HG02970 (cell line): ENCODE measurements at regions not wholly inside any gene's neighbourhood (a gene's known extent, or its start where the extent isn't known, plus 50 kb on each side); places are given as distances from the start of the nearest gene placed in this dataset.

ENCODE experiments used
- ATAC-seq: cut with Tn5 transposase; IDR thresholded peaks from one replicate; pipeline ENCODE4 v1.9.1; 2021; ENCODE audit warnings: mild to moderate bottlenecking, moderate library complexity, moderate number of reproducible peaks; ENCODE audit not compliant: unreplicated experiment, low FRiP score

- ATAC-seq = no peak
Observed at GRCh38 chr20:24773168-24773567, 175.9 kb upstream of the CST7 start.

DNA sequence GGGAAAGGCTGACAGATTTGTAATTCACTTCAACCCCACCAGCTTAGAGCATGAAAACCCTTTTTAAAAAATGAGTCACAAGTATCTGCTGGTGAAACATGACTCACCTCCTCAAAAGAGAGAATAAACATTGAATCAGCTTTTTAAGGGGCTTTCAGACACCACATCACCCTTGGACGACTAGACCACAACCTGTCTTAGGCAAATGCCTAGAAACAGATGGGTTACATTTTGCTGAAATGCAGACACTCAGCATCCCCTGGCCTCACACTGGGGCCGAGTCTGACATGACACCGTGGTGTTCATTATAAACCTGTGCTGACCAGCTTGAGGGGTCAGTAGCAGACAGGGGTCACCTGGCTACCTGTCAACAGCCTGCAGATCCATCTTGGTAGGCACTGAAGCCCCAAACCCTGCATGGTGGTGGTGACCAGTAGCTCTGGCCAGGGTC, 175.3 kb upstream of the CST7 start:
- no peak for ATAC-seq

- no peak for ATAC-seq
Observed at GRCh38 chr20:24775966-24776365, 173.1 kb upstream of the CST7 start.

DNA sequence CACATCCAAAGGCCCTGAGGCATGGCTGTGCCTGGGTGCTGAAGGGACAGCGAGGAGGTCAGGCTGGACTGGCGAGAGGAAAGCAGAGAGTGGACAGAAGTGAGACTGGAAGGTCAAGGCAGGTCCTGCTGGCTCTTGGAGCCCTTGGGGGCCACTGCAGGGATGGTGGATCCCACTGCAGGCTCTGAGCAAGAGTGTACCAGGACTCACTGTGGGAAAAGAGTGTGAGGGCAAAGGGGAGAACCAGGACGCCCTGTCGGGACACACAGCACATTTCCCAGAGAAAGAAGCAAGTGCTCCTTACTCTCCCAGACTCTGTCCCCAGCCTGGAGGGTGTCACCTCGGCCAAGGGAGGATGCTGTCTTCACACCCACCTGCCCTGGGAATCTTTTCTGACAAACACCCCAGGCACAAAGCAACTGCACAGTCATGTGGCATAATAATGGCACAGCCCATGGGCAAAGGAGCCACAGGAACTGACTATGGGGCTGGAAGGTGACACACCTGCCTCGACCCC, 172.3 kb upstream of the CST7 start:
- ATAC-seq = no peak

DNA sequence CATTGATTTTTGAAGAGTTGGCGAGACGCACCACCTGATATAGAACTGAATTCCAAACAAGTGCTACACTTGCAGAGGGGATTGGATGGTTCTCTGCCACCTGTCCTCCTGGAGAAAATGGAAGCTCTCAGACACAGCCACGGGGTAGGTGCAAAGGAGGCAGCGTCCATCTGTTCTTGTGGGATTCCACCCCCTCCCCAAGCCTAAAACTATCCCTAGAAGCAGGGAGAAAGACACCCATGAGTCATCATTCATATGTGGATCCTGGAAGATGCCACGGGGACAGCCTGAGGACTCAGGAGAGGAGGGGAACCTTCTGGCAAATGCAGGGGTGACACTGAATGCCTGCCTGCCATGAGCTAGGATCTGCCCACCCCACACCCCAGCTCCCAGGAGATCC, 171.3 kb upstream of the CST7 start:
- no peak for ATAC-seq

DNA sequence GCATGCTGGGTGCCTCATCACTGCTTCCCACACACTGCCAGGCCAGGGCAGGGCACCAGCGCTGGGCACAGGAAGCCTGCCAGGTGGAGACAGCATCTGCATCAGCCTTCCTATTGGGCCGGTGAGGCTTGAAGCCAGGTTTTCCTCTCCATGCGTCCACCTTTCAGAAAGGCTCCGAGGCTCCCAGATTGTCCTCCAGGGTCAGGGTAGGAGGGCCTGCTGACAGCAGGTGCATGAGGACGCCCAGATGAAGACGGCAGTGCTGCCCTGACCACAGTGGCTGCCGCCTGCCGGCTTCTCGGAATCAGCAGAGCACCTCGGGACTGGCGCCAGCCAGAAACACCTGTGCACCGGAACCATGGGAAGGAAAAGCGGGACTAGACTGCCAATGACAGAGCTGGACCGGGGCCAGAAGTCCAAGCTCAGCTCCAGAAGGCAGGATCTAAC, 170.5 kb upstream of the CST7 start:
- no peak for ATAC-seq

GRCh38 chr20:24779131-24779530, 169.9 kb upstream of the CST7 start:
- ATAC-seq = no peak

DNA sequence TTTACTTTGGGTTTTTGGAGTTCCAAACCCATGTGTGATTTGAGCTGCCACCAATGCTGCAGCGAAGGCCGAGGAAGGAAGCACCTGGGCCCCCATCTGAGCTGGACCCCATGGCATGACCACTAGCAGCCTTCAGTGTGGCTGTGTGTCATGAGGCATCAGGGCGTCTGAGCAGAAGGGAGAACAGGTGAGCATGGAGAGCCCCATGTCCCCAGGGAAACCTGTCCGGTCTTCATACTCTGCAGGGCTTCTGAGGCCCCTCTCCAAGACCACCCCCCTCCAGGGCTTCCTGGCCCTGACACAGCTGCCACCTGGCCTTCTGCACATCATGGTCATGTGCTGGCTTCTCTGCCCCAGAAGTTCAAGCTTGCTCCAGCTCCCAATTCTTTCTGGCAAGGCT, 169.1 kb upstream of the CST7 start:
- no peak for ATAC-seq

DNA sequence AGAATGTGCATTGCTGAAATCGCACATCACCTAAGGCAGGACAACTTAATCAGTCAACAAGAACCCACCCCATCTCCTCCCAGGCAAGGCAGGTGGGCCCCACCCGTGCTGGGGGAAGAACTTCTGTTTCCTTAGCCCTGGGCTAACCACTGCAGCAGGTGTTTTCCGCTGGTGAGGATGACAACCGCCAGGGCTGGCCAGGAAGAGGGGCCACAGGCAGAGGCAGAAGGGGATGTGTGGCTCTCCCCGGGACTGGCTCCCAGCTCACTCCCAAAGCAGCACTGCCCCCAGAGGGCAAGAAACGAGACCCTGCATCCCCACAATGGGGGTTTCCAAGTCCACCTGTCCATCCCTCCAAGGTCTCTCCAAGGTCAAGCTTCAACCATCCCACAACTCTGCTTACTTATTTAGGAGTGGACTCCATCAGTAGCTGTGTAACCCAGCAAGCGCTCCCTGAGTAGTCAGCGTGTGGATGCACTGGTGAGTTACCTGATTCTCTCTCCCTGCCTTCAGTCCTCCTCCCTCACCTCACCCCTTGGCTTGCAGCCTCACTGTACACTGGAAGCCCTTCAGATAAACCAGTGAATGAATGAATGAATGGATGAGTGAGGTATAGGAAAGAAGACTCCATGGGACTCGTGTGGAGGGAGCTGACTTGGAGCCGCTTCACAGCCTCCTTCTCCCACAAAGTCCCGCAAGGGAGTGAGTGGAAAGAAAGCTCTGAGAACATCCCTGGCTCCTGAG, 168.2 kb upstream of the CST7 start:
- no peak for ATAC-seq

DNA sequence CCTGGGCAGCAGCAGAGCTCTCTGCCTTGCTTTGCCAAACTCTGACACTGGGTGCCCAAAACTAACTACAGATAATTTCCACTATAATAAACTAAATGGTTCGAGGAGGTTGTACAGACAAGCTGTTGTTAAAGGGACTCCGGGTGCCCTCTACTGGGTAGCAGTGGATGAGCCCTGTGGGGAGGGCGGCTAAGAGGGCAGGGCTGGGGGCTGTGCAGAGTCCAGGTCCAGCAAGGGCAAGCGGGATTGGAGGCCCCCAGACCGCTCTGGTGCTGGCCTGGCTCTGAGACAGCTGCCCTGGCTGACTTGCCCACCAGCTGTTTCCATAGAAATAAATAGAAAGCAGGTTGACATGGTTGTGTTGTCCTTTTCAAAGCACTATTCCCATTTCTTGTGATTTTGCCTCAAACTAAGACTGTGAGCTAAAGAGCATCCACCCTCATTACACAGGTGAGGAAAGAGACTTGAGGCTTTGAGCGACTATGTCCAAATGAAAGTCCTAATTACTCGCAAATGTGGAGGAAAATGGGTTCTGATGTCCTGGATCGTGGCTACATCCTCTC, 167.6 kb upstream of the CST7 start:
- ATAC-seq = no peak

- no peak for ATAC-seq
Observed at GRCh38 chr20:24782301-24782700, 166.8 kb upstream of the CST7 start.

DNA sequence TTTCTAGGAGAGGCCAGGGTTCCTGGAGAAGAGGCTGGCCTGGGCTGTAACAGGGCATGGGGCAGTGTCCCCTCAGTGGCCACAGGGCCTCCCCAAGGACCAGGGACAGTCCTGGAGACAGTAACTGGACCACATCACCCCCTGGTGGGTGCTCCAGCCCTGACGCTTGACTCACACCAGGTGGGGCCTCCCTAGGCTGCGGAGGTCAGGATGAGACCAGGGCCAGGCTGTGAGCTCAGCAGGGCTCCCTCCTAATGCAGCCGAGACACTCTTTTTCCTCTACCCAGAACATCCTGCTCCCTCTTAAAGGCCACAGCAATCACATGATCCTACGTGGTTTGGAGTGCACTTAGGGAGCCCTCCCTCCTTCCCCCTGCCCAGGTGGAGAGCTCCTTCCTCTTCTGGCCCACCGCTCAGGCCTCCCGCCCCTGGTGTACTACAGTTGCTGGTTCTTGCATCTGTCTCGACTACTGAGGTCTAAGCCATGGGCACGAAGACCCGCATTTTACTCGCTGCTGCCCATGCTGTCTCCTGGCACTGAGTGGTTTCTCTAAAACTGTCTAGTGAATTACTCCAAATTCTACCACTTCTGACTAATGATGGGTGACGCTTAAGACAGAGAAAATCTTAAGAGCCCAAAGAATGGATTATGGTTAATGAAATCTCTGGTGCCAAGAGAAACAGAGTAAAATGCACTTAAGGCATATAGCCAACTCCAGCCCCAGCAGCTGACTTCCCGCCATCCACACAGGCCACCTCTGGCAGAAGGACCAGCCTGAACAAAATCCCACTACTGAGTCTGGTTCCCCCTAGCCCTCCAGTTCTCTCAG, 166.1 kb upstream of the CST7 start:
- no peak for ATAC-seq

- ATAC-seq = no peak
Observed at GRCh38 chr20:24783631-24784492, 165.2 kb upstream of the CST7 start.

DNA sequence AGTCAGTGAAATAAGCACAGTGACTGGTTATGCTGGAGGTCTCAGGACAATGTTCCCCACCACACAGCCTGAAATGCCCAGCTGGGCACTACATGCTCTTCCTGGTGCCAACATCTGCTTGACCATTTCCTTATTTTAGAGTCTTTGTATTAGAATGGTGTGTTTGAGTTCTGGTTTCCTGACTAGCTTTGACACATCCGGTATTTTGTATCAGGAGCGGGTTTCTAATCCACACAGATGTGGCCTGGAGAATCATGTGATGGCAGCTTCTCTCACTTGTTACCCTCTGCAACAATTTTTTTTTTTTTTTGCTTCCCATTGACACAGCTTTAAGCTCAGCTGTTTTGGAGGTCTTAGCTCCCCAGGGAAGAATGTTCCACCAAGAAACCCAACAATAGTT, 164.5 kb upstream of the CST7 start:
- ATAC-seq = no peak

DNA sequence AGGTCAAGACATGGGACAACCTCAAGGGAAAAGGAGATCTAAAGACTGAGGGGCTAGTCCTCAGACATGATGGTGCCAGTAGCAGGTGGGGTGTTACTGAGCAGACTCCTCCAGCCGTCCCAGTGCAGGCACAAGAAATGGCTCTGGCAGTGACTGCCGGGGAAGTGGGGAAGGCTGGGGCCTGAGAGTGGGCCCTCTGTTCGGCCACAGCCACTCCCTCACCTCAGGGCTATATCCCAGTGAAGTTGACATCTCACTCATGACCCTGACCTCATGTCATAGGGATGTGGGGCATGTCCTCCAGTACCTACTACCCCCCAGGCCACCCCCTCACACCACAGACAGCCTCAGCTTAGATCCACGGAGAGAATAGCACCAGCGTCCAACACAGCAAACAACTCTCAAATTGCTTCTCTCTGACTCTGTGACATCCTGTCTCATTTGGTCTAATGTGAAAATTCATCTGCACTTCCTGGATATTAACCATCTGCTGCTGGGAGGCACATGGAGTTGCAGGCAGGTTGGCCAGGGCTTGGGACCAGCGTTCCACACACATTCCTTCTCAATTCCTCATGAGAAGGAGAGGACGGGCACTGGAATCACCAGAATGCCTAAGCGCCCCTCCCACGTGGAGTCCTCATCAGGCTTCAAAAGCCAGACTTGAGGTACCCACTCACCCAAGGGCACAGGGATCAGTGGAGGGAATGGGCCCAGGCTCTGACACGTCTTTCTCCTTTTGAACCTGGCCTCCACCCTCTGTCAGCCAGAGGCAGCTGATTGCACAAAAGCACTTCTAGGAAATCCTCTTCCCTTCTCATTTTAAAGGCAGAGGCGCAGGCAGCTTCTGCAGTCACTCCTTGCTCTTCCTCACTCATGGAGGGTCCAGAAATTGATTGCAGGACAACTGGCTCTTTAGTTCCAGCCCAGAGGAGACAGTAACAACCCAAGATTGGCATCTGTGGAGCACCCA, 163.6 kb upstream of the CST7 start:
- ATAC-seq = no peak

DNA sequence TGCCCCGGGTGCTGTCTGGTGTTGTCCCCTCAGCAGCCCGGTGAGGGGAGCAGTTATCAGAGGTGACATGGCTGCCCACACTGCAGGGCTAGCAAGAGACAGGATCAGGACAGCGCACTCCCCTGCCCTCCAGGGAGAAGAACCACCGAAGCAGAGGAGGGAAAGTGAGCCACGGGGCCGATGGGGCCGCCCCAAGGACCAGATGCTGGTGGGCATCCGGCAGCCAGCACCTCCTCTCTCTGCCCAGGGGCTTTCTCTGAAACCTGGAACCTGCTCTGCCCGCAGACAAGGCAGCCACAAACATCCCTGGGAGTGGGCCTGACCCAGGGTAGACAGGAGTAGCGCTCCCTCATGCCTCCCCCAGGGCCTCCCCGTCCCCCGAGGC, 163.0 kb upstream of the CST7 start:
- no peak for ATAC-seq

DNA sequence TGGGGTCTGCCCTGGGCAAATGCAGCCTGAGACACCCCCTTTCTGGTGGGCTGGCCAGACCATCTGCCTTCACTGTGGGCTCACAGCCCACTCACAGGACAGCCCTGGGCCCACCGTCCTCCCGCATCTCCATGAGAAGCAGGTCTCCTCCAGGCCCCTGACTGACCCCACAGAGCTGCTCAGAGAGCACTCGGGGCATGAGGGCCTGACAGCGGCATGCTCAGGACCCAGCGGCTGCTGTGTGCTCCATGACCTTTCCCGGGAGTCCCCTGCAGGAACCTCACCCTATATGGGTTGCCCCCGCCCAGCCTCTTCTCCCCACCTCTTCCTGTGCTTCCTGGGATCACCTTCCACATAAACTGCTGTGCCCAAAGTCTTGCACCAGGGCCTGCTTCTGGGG, 162.4 kb upstream of the CST7 start:
- no peak for ATAC-seq

DNA sequence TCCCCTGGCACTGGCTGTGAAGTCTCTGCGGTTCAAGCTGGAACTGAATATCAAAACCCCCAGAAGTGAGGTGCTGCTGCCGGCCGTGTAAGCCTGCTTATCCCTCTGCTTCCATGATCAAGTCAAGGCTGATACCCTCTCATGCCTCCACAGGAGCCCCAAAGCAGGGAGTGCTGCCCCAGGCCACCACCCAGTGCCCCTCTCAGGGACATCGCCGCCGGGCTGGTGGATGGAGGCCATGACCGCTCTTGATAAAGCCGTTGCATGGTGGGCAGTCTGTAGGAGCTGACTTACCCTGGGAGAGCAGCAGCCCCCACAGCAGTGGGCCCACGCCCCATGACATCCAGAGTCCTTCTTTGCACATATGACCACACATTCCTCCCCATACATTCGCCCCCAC, 162.0 kb upstream of the CST7 start:
- ATAC-seq = no peak

DNA sequence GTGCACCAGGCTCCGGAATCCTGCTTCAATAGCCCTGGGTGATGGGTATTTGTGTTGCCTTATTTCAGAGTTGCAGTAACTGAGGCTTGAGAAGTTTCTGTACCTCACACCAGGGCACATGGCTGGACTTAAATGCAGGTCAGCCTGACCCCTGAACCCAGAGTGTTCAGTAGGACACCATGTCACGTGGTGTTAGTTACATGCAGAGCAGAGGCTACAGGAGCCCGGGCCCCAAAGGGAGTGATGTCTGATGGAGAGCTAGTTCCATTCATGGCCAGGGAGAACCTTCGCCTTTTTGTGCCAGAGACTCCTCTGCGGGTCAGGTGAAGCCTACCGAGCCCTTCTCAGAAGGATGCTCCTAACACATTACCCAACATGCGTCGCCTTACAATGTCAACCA, 161.4 kb upstream of the CST7 start:
- ATAC-seq = no peak
